ENCODE measurements at regions not wholly inside any gene's neighbourhood (a gene's known extent, or its start where the extent isn't known, plus 50 kb on each side); places are given as distances from the start of the nearest gene placed in this dataset.

- TF ChIP-seq CTCF (IDR thresholded peaks at IDR 0.05) = no peak
- H3K9me3 Mint-ChIP-seq = no peaks in the 10 kb centered on the region
- CTCF ChIA-PET = interaction anchor here (1.4 kb wide), 1 partner anchor 22 kb away, joined by 4 read pairs; no protein-coding TSS in a partner anchor
Measured at GRCh38 chr9:36750630-36751029, 177.9 kb downstream of the MELK start.

GRCh38 chr9:36755019-36755418 is 182.3 kb downstream of the MELK start:
- ChIA-PET POLR2A (no interaction called here), CTCF (no interaction called here)
- DNase-seq = no peak
- Mint-ChIP-seq H3K27me3 (peaks cover 59% of the 10 kb centered on the region), H3K4me1 (no peaks in the 10 kb centered on the region), H3K36me3 (ENCODE audit: low read depth) (no peaks in the 10 kb centered on the region), H3K9me3 (no peaks in the 10 kb centered on the region), H3K27ac (no peak overlapping the region), H3K4me3 (no peak overlapping the region)
- no peak for TF ChIP-seq CTCF (IDR thresholded peaks at IDR 0.05)
- ATAC-seq (ENCODE audit: low read depth) = no peak
- intact Hi-C loops (cut with micrococcal nuclease) = no loop called here

More at GRCh38 chr9:36750630-36751029, 177.9 kb downstream of the MELK start:
- H3K4me3 Mint-ChIP-seq = no peak overlapping the region
- POLR2A ChIA-PET = no interaction called here
- H3K27ac Mint-ChIP-seq = no peak overlapping the region
- no peak for DNase-seq
- H3K36me3 Mint-ChIP-seq (ENCODE audit: low read depth) = no peaks in the 10 kb centered on the region
- ATAC-seq (ENCODE audit: low read depth) = no peak
- no peaks in the 10 kb centered on the region for H3K4me1 Mint-ChIP-seq
- intact Hi-C loops (cut with micrococcal nuclease) = no loop called here
- peaks cover 54% of the 10 kb centered on the region for H3K27me3 Mint-ChIP-seq

- ChIA-PET CTCF (no interaction called here), POLR2A (no interaction called here)
- no peak for TF ChIP-seq CTCF (IDR thresholded peaks at IDR 0.05)
- no peak overlapping the region for H3K4me3 Mint-ChIP-seq
- no peaks in the 10 kb centered on the region for H3K4me1 Mint-ChIP-seq
- intact Hi-C loops (cut with micrococcal nuclease) = no loop called here
- H3K36me3 Mint-ChIP-seq (ENCODE audit: low read depth) = no peaks in the 10 kb centered on the region
- H3K27me3 Mint-ChIP-seq = peaks cover 53% of the 10 kb centered on the region
- no peak for DNase-seq
- ATAC-seq (ENCODE audit: low read depth) = no peak
- no peak overlapping the region for H3K27ac Mint-ChIP-seq
- H3K9me3 Mint-ChIP-seq = no peaks in the 10 kb centered on the region
Measured at GRCh38 chr9:36759141-36759540, 186.4 kb downstream of the MELK start.

- H3K4me1 Mint-ChIP-seq = no peaks in the 10 kb centered on the region
- no peaks in the 10 kb centered on the region for H3K36me3 Mint-ChIP-seq (ENCODE audit: low read depth)
- DNase-seq = no peak
- H3K4me3 Mint-ChIP-seq = no peak overlapping the region
- TF ChIP-seq CTCF (IDR thresholded peaks at IDR 0.05) = no peak
- no peak for ATAC-seq (ENCODE audit: low read depth)
- H3K27ac Mint-ChIP-seq = no peak overlapping the region
- H3K9me3 Mint-ChIP-seq = no peaks in the 10 kb centered on the region
- H3K27me3 Mint-ChIP-seq = peaks cover 46% of the 10 kb centered on the region
- CTCF ChIA-PET = no interaction called here
- POLR2A ChIA-PET = no interaction called here
- intact Hi-C loops (cut with micrococcal nuclease) = loop anchor here (10.0 kb wide), 2 partner anchors 645 to 725 kb away; partner anchors contain the start of gene POLR1E
Measured at GRCh38 chr9:36759976-36760375, 187.3 kb downstream of the MELK start.

GRCh38 chr9:36760667-36761420 is 188.1 kb downstream of the MELK start:
- H3K4me1 Mint-ChIP-seq = no peaks in the 10 kb centered on the region
- TF ChIP-seq CTCF (IDR thresholded peaks at IDR 0.05) = no peak
- intact Hi-C loops (cut with micrococcal nuclease) = loop anchor here (10.0 kb wide), 2 partner anchors 644 to 724 kb away; partner anchors contain the start of gene POLR1E
- DNase-seq (no peak), ATAC-seq (ENCODE audit: low read depth) (no peak)
- POLR2A ChIA-PET = no interaction called here
- H3K36me3 Mint-ChIP-seq (ENCODE audit: low read depth) = no peaks in the 10 kb centered on the region
- no peaks in the 10 kb centered on the region for H3K9me3 Mint-ChIP-seq
- no peak overlapping the region for H3K4me3 Mint-ChIP-seq
- H3K27ac Mint-ChIP-seq = no peak overlapping the region
- CTCF ChIA-PET = no interaction called here
- peaks cover 39% of the 10 kb centered on the region for H3K27me3 Mint-ChIP-seq
